ENCODE measurements at regions not wholly inside any gene's neighbourhood (a gene's known extent, or its start where the extent isn't known, plus 50 kb on each side); places are given as distances from the start of the nearest gene placed in this dataset.

DNA sequence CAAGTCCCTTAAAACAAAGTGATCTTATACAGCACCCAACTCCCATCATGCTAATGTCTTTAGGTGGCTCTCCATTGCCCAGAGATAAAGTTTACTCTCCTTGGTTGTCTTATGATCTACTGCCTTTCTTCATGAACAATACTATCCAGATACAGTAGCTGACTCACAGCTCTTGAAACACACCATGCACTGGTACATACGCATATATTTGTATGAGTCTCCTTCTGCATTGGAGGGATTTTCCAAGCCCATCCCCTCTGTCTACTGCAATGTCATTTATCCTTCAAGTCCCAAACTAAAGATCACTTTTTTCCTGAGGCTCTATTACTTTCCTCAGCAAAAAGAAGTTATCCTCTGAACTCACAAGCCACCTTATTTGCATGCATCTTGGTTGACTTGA, 84.7 kb upstream of the LRATD1 start:
- WGBS (ENCODE audit: insufficient coverage, low coverage, missing lambda C conversion rate) = 0% methylated on average over 1 of the region's 1 CpG
- no peaks in the 10 kb centered on the region for H3K27me3 ChIP-seq (ENCODE audit: control insufficient read depth in 2 of 2, insufficient read depth in 2 of 2, low read length in 2 of 2)
- FAIRE-seq = no peak

DNA sequence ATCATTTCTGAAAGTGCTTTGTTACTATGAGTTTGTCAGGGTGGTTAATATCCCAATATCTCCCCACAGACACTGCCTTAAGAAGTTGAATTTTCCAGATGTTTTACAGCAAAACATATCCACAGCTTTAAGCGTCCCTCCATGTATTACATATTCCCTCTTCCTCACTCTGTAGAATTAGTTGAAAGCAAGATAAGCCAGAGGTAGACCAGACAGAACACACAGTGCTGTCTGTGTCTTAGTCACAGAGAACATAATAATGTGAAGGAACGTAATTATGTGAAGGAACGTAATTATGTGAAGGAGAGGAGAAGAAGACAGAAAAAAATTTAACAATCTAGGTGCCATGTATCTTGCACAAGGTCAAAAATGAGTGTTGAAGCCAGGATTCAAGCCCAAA, 81.9 kb upstream of the LRATD1 start:
- no peak overlapping the region for H2AFZ ChIP-seq (ENCODE audit: low read depth, low read length)
- H3K4me2 ChIP-seq (ENCODE audit: insufficient read depth, low read length) = no peak overlapping the region
- H3K9me1 ChIP-seq (ENCODE audit: control insufficient read depth, insufficient read depth, low read length) = no peaks in the 10 kb centered on the region
- no peaks in the 10 kb centered on the region for H3K36me3 ChIP-seq (ENCODE audit: control insufficient read depth, insufficient read depth, low read length)
- WGBS (ENCODE audit: insufficient coverage, low coverage, missing lambda C conversion rate) = 0% methylated on average over 3 of the region's 3 CpGs
- no peak for FAIRE-seq
- ChIA-PET POLR2A (no interaction called here), CTCF (ENCODE audit: low intra/inter-chr PET ratio) (no interaction called here)
- BruUV-seq (replicated peaks) = no TSS peak
- H3K4me3 ChIP-seq = no peak overlapping the region
- intact Hi-C loops (cut with micrococcal nuclease) (no loop called here), in situ Hi-C loops (cut with MboI) (no loop called here)
- no peak for DNase-seq (ENCODE audit: extremely low read depth in 1 of 4, low spot score in 3 of 4)
- no peaks in the 10 kb centered on the region for H3K79me2 ChIP-seq (ENCODE audit: control insufficient read depth, insufficient read depth, low read length)
- H3K9ac ChIP-seq (ENCODE audit: insufficient read depth in 1 of 2, low read depth in 2 of 2, low read length in 2 of 2) = no peak overlapping the region
- ATAC-seq = no peak
- H3K27ac ChIP-seq (ENCODE audit: extremely low read depth, low read depth, low read length) = no peak overlapping the region
- no peaks in the 10 kb centered on the region for H4K20me1 ChIP-seq (replicated peaks; ENCODE audit: control insufficient read depth, insufficient read depth, low read length)
- no peaks in the 10 kb centered on the region for H3K4me1 ChIP-seq (replicated peaks in 1 of 2; ENCODE audit: control insufficient read depth in 2 of 2, insufficient read depth in 2 of 2, low read length in 2 of 2)
- H3K27me3 ChIP-seq (ENCODE audit: control insufficient read depth in 2 of 2, insufficient read depth in 2 of 2, low read length in 2 of 2) = no peaks in the 10 kb centered on the region
- H3K9me3 ChIP-seq (replicated peaks; ENCODE audit: control insufficient read depth, insufficient read depth, low read depth, low read length) = no peaks in the 10 kb centered on the region
- TF ChIP-seq SRSF9 (IDR thresholded peaks at IDR 0.05; ENCODE audit: borderline replicate concordance, low read depth, low read length) (no peak), NCOA6 (IDR thresholded peaks at IDR 0.05) (no peak), ZNF124 (CRISPR knock-in tag; IDR thresholded peaks at IDR 0.05) (no peak), FOXA1 (IDR thresholded peaks at IDR 0.05; ENCODE audit: borderline replicate concordance) (no peak), MAFK (IDR thresholded peaks at IDR 0.05; ENCODE audit: low read length) (no peak), FOXJ3 (CRISPR knock-in tag; IDR thresholded peaks at IDR 0.05) (no peak), CREBBP (IDR thresholded peaks at IDR 0.05; ENCODE audit: low read depth, low read length) (no peak), SMARCC2 (IDR thresholded peaks at IDR 0.05; ENCODE audit: low read depth) (no peak), NR3C1 (CRISPR knock-in tag; IDR thresholded peaks at IDR 0.05) (no peak), NRF1 (conservative IDR thresholded peaks at IDR 0.05 in 1 of 2, IDR thresholded peaks at IDR 0.05 in 1 of 2) (no peak), ZNF431 (CRISPR knock-in tag; IDR thresholded peaks at IDR 0.05) (no peak), NCOA1 (IDR thresholded peaks at IDR 0.05; ENCODE audit: low read depth) (no peak)
- TF ChIP-seq, protein P1, sequence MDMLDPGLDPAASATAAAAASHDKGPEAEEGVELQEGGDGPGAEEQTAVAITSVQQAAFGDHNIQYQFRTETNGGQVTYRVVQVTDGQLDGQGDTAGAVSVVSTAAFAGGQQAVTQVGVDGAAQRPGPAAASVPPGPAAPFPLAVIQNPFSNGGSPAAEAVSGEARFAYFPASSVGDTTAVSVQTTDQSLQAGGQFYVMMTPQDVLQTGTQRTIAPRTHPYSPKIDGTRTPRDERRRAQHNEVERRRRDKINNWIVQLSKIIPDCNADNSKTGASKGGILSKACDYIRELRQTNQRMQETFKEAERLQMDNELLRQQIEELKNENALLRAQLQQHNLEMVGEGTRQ (CRISPR knock-in tag; IDR thresholded peaks at IDR 0.05) = no peak
- TF ChIP-seq, protein P2, sequence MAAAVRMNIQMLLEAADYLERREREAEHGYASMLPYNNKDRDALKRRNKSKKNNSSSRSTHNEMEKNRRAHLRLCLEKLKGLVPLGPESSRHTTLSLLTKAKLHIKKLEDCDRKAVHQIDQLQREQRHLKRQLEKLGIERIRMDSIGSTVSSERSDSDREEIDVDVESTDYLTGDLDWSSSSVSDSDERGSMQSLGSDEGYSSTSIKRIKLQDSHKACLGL (CRISPR knock-in tag; IDR thresholded peaks at IDR 0.05; ENCODE audit: borderline replicate concordance, poor library complexity, severe bottlenecking) = no peak

More for the DNA sequence above, 84.7 kb upstream of the LRATD1 start:
- in situ Hi-C loops (cut with MboI) (no loop called here), intact Hi-C loops (cut with micrococcal nuclease) (no loop called here)
- Histone ChIP-seq H3K4me2 (ENCODE audit: insufficient read depth, low read length) (no peak overlapping the region), H3K9me1 (ENCODE audit: control insufficient read depth, insufficient read depth, low read length) (no peaks in the 10 kb centered on the region), H3K27ac (ENCODE audit: extremely low read depth, low read depth, low read length) (no peak overlapping the region), H2AFZ (ENCODE audit: low read depth, low read length) (no peak overlapping the region), H3K9ac (ENCODE audit: insufficient read depth in 1 of 2, low read depth in 2 of 2, low read length in 2 of 2) (no peak overlapping the region), H3K4me3 (no peak overlapping the region), H4K20me1 (replicated peaks; ENCODE audit: control insufficient read depth, insufficient read depth, low read length) (no peaks in the 10 kb centered on the region), H3K36me3 (ENCODE audit: control insufficient read depth, insufficient read depth, low read length) (no peaks in the 10 kb centered on the region), H3K79me2 (ENCODE audit: control insufficient read depth, insufficient read depth, low read length) (no peaks in the 10 kb centered on the region), H3K9me3 (replicated peaks; ENCODE audit: control insufficient read depth, insufficient read depth, low read depth, low read length) (no peaks in the 10 kb centered on the region), H3K4me1 (replicated peaks in 1 of 2; ENCODE audit: control insufficient read depth in 2 of 2, insufficient read depth in 2 of 2, low read length in 2 of 2) (no peaks in the 10 kb centered on the region)
- DNase-seq (ENCODE audit: extremely low read depth in 1 of 4, low spot score in 3 of 4) (no peak), ATAC-seq (no peak)
- CTCF ChIA-PET (ENCODE audit: low intra/inter-chr PET ratio) = no interaction called here
- no peak for TF ChIP-seq DMBX1 (CRISPR knock-in tag; IDR thresholded peaks at IDR 0.05; ENCODE audit: borderline replicate concordance)
- TF ChIP-seq ERF (CRISPR knock-in tag; IDR thresholded peaks at IDR 0.05) = no peak
- no peak for TF ChIP-seq ZNF324 (CRISPR knock-in tag; IDR thresholded peaks at IDR 0.05)
- TF ChIP-seq, protein P3, sequence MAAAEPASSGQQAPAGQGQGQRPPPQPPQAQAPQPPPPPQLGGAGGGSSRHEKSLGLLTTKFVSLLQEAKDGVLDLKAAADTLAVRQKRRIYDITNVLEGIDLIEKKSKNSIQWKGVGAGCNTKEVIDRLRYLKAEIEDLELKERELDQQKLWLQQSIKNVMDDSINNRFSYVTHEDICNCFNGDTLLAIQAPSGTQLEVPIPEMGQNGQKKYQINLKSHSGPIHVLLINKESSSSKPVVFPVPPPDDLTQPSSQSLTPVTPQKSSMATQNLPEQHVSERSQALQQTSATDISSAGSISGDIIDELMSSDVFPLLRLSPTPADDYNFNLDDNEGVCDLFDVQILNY (CRISPR knock-in tag; IDR thresholded peaks at IDR 0.05) = no peak
- no peak for TF ChIP-seq ZNF12 (CRISPR knock-in tag; IDR thresholded peaks at IDR 0.05)
- TF ChIP-seq CSDE1 (IDR thresholded peaks at IDR 0.05) = no peak
- TF ChIP-seq PTRF (tag; IDR thresholded peaks at IDR 0.05) = no peak
- BruUV-seq (replicated peaks) = no TSS peak
- POLR2A ChIA-PET = no interaction called here
